Neural crest cell (in vitro differentiated cells): ENCODE measurements at regions not wholly inside any gene's neighbourhood (a gene's known extent, or its start where the extent isn't known, plus 50 kb on each side); places are given as distances from the start of the nearest gene placed in this dataset.

Experiments
- DNase-seq: peaks from one replicate; pipeline ENCODE4 v3.0.0; 2021; ENCODE audit warnings: low read depth, mixed read lengths, low spot score
- H3K27ac Mint-ChIP-seq: one replicate; pipeline ENCODE4 v1.8.0; 2021; ENCODE audit warnings: mild to moderate bottlenecking, mixed read lengths; ENCODE audit not compliant: unreplicated experiment
- H3K27me3 Mint-ChIP-seq: 2 replicates; pipeline ENCODE4 v1.8.0; 2021; ENCODE audit warnings: low read depth, mild to moderate bottlenecking, mixed read lengths
- H3K36me3 Mint-ChIP-seq: 2 replicates; pipeline ENCODE4 v1.8.0; 2021; ENCODE audit warnings: low read depth, mild to moderate bottlenecking, mixed read lengths
- H3K4me1 Mint-ChIP-seq: 2 replicates; pipeline ENCODE4 v1.8.0; 2021; ENCODE audit warnings: mixed read lengths
- H3K4me3 Mint-ChIP-seq: one replicate; pipeline ENCODE4 v1.8.0; 2021; ENCODE audit warnings: mild to moderate bottlenecking, mixed read lengths
- H3K9me3 Mint-ChIP-seq: 2 replicates; pipeline ENCODE4 v1.8.0; 2021; ENCODE audit warnings: mixed read lengths
- CTCF ChIP-seq: fragments of 200-600 bp; sonication (generic); conservative IDR thresholded peaks from 2 replicates; pipeline ENCODE4 v1.5.0; 2021; ENCODE audit warnings: antibody characterized with exemption, mild to moderate bottlenecking

GRCh38 chr3:117479095-117479494, 769.5 kb downstream of the TUSC7 start:
- H3K27me3 Mint-ChIP-seq, result no peaks in the 10 kb centered on the region
- no peak for TF ChIP-seq CTCF
- H3K4me1 Mint-ChIP-seq, result peaks cover 7% of the 10 kb centered on the region
- H3K36me3 Mint-ChIP-seq, result no peaks in the 10 kb centered on the region
- no peak overlapping the region for H3K27ac Mint-ChIP-seq
- DNase-seq, result no peak
- H3K9me3 Mint-ChIP-seq, result peaks cover 3% of the 10 kb centered on the region
- H3K4me3 Mint-ChIP-seq, result no peak overlapping the region

- Mint-ChIP-seq H3K9me3 (peaks cover 3% of the 10 kb centered on the region), H3K27ac (no peak overlapping the region), H3K27me3 (no peaks in the 10 kb centered on the region), H3K4me1 (peaks cover 7% of the 10 kb centered on the region), H3K4me3 (no peak overlapping the region), H3K36me3 (no peaks in the 10 kb centered on the region)
- DNase-seq, result no peak
- no peak for TF ChIP-seq CTCF
Observed at GRCh38 chr3:117480525-117480924, 770.9 kb downstream of the TUSC7 start.

- Mint-ChIP-seq H3K9me3 (peaks cover 3% of the 10 kb centered on the region), H3K36me3 (no peaks in the 10 kb centered on the region), H3K27ac (no peak overlapping the region), H3K4me3 (no peak overlapping the region), H3K27me3 (no peaks in the 10 kb centered on the region), H3K4me1 (peaks cover 7% of the 10 kb centered on the region)
- TF ChIP-seq CTCF, result no peak
- DNase-seq, result no peak
Observed at GRCh38 chr3:117480972-117481371, 771.4 kb downstream of the TUSC7 start.

- no peak for DNase-seq
- Mint-ChIP-seq H3K27me3 (no peaks in the 10 kb centered on the region), H3K4me3 (no peak overlapping the region), H3K4me1 (peaks cover 19% of the 10 kb centered on the region), H3K27ac (no peak overlapping the region), H3K36me3 (no peaks in the 10 kb centered on the region), H3K9me3 (peaks cover 3% of the 10 kb centered on the region)
- TF ChIP-seq CTCF, result no peak
Observed at GRCh38 chr3:117483839-117484238, 774.3 kb downstream of the TUSC7 start.

- H3K9me3 Mint-ChIP-seq, result peaks cover 3% of the 10 kb centered on the region
- peaks cover 19% of the 10 kb centered on the region for H3K4me1 Mint-ChIP-seq
- no peak for DNase-seq
- H3K4me3 Mint-ChIP-seq, result no peak overlapping the region
- H3K27ac Mint-ChIP-seq, result no peak overlapping the region
- TF ChIP-seq CTCF, result no peak
- no peaks in the 10 kb centered on the region for H3K27me3 Mint-ChIP-seq
- no peaks in the 10 kb centered on the region for H3K36me3 Mint-ChIP-seq
Observed at GRCh38 chr3:117485841-117486240, 776.3 kb downstream of the TUSC7 start.
